GM21717 (cell line): ENCODE measurements at regions not wholly inside any gene's neighbourhood (a gene's known extent, or its start where the extent isn't known, plus 50 kb on each side); places are given as distances from the start of the nearest gene placed in this dataset.

Source experiments
- ATAC-seq: cut with Tn5 transposase; IDR thresholded peaks from one replicate; pipeline ENCODE4 v1.9.1; 2021; ENCODE audit warnings: mild to moderate bottlenecking, moderate library complexity; ENCODE audit not compliant: unreplicated experiment

DNA sequence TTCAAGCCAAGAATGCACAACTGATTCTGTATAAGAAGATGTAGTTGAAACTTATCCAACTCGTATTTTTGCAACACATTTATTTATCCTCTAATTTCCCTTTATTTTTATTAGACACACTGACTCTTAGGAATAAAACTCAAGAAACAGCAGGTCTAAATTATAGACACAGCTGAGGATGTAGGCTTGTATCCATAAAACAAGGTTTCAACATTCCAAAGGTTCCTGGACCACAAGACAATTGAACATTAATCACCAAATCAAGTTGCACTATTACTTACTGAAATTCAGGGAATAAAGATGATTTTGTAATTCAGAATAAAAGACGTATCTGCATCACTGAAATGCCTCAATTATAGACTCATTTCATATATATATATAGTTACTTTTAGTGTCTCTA, 683.5 kb upstream of the GRIA3 start:
- ATAC-seq = no peak

DNA sequence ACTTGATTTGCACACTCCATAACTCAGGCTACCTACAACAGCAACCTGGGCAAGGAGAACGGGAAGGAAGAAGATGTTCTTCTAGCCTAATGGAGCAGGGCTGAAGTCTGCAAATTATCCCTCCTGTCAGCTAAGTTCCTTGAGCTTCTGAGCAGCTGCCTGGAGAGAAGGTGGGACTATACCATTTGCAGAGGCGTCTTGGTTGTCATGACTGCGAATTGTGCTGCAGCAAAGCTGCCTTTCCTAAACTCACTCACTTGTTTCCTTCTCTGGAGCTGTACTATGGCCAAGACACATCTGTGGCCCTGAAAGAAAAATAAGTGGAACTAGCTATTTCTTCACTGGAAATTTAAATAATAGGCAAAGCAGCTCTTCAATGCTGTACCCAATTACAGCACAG, 682.4 kb upstream of the GRIA3 start:
- no peak for ATAC-seq

DNA sequence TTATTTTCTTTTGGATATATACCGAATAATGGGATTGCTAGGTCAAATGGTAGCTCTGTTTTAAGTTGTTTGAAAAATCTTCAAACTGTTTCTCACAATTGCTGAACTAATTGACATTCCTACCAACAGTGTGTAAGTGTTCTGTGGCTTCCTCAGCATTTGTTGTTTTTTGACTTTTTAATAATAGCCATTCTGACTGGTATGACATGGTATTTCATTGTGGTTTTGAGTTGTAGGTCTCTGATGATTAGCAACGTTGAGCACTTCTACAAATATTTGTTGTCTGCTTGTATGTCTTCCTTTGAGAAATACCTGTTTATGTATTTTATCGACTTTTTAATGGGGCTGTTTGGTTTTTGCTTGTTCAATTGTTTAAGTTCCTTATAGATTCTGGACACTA, 680.1 kb upstream of the GRIA3 start:
- no peak for ATAC-seq

DNA sequence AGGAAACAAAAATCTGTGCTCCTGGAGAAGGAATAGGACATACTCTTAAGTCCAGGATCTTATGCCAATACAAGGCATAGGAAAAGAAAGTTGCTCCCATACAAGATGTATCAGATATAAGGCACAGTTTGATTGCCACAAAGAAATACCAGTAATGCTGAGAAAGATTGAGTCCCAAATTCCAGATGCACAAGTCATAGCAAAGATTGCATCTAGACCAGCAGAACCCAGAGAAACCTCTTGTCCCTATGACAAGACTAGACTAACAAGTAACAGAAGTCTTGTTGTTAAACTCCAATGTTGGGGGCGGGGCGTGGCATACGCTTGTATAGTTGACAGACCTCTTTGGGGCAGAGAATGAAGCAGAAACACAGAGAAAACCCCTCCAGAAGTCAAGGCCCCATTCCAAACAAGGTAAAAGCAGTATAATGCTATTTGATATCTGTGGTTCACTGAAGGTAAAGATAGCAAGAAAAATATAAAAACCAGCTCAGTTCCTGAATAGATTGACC, 671.5 kb upstream of the GRIA3 start:
- no peak for ATAC-seq

DNA sequence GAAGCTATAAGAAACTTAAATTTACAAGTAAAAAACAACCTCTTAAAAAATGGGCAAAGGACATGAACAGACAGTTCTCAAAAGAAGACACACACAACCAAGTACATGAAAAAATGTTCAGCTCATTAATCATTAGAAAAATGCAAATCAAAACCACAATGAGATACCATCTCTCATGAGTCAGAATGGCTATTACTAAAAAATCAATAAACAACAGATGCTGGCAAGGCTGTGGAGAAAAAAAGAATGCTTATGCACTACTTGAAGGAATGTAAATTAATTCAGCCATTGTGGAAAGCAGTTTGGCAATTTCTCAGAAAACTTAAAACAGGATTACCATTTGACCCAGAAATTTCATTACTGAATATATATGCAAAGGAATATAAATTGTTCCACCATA, 666.3 kb upstream of the GRIA3 start:
- no peak for ATAC-seq

- ATAC-seq = no peak
Measured at GRCh38 chrX:122545778-122546177, 638.3 kb upstream of the GRIA3 start.

DNA sequence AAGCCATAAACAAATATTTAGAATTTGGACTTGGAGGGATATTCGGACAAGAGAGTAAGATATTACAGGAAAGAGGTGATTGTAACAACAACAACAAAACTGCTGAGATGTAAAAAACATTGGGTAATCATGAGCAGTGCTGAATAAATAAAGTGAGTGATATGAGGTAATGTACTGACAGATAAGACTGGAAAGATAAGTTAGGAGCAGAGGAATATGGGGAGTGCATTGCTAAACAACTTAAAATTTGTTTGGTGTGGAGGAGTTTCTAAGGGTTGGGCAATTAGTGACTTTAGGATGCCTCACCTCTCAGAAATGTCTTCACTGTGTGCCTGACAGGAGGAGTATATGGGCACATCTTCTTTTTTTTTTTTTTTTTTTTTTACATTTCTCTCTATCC, 637.8 kb upstream of the GRIA3 start:
- no peak for ATAC-seq

GRCh38 chrX:122552286-122552800, 631.7 kb upstream of the GRIA3 start:
- ATAC-seq = no peak

DNA sequence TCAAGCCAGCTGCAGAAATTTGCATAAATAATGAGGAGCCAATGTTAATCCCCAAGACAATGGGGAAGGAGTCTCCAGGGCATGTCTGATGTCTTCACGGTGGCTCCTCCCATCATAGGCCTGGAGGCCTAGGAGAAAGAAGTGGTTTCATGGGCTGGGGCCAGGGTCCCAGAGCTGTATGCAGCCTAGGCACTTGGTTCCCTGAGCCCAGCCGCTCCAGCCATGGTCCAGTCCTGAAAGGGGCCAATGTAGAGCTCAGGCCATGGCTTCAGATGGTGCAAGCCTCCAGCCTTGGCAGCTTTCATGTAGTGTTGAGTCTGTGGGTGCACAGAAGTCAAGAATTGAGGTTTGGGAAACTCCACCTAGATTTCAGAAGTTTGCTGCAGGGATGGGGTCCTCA, 628.2 kb upstream of the GRIA3 start:
- no peak for ATAC-seq

DNA sequence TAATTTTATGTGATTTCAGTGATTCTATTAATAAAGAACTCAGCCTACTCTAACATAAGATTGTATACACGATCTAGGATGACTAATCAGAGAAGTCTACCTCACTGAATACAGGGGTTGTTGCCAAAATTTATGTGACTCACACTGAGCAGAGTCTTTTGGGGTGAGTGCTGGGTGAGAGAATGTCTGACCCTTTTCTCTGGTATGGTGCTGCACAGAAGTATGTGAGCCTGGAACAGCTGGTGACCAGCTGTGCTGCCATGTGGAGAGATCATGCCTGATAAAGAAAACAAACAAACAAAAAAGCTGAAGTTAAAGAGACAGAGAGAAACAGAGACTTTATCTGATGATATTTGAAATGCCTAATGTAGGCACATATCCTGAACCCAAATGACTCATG, 618.1 kb upstream of the GRIA3 start:
- ATAC-seq = no peak

- ATAC-seq = no peak
Measured at GRCh38 chrX:122566401-122566800, 617.7 kb upstream of the GRIA3 start.

GRCh38 chrX:122567911-122568310, 616.2 kb upstream of the GRIA3 start:
- ATAC-seq = no peak

DNA sequence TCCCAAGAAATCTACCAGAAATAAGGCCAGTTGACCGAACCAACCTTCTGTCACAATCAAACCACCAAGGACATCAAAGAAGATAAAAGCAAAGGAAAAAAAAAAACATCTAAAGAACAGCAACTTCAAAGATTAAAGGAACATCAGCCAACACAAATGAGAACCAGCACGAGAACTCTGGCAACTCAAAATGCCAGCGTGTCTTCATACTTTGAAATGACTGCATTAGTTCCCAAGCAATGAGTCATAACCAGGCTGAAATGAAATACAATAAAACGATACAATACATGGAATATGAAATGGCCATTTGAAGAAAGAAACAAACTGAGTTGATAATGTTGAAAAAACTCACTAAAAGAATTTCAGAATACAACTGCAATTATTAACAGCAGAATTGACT, 611.6 kb upstream of the GRIA3 start:
- no peak for ATAC-seq

DNA sequence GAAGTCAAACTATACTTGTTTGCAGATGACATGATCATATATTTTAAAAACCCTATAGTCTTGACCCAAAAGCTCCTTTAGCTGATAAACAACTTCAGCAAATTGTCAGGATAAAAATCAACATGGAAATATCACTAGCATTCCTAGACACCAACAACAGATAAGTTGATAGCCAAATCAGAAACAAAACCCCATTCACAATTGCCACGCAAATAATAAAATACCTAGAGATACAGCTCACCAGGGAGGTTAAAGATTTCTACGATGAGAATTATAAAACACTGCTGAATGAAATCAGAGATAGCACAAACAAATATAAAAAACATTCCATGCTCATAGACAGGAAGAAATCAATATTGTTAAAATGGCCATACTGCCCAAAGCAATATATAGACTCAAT, 605.0 kb upstream of the GRIA3 start:
- no peak for ATAC-seq

- ATAC-seq = no peak
Measured at GRCh38 chrX:122579526-122579925, 604.6 kb upstream of the GRIA3 start.

GRCh38 chrX:122582280-122582974, 601.7 kb upstream of the GRIA3 start:
- no peak for ATAC-seq

DNA sequence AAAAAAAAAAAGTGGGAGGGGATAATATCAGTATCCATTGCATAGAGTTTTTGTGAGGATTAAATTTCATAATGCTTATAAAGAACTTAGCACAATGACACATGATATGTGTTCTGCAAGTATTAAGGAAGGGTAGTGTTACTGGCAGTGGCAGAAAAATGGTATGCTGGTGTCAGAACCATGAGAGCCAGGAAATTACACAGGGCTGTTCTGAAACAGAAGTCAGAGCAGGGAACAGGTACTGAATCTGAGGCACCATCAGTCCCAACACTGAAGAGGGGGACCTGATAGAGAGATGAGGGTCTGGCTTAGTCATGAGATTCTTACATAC, 601.1 kb upstream of the GRIA3 start:
- no peak for ATAC-seq

DNA sequence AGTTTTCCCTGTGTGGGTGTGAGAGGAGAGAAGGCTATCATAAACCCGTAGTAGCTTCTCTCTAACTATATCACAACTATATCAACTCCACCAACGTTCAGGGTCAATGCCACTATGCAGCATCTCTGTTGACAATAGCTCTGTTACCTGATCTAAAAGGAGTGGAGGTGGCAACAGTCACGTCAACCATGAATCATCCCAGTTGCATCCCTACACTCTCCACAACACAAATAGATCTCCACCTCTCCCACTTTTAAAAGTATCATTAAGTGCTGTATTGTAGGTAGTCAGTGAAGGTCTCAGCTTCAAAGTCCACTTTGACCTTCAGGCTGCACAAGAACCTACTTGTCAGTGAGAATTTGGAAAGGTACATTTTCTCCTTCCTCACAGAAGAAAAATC, 600.5 kb upstream of the GRIA3 start:
- no peak for ATAC-seq

DNA sequence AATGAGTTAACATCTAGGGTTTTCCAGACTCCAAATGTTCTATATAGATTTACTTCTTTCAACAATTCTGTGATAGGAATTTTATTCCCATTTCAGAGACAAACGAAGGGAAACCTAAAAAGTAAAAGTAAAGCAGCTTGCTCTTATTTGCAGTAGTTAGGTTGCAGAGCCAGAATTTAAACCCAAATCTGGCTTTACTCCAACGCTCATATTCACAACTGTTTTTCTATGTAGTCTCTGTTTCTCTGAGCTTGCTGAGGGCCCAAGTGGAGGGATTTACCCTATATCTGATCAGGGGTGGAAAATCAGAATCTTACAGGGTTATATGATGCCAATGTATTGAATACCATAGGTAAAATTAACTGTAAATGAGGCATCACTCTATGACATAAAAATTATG, 599.1 kb upstream of the GRIA3 start:
- no peak for ATAC-seq

DNA sequence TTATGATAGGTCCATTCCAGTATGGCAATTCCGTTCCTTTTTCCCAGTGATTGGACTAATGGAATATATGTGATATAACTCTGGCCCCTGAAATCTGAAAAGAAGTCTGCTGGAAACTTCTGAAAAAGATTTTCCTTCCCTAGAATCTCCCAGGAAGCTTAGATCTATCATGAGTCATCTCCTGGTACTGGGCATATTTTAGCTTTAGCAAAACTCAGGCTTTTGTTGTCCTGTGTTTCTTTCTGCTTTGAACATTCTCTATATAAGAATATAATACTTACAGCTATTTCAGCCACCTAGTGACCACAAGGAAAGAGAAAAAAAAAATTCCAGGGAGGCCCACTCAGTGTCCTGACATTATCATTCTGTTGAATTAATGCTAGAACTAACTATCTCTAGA, 597.2 kb upstream of the GRIA3 start:
- no peak for ATAC-seq

- no peak for ATAC-seq
Measured at GRCh38 chrX:122591546-122591945, 592.5 kb upstream of the GRIA3 start.

GRCh38 chrX:122596998-122597397, 587.1 kb upstream of the GRIA3 start:
- ATAC-seq = no peak

DNA sequence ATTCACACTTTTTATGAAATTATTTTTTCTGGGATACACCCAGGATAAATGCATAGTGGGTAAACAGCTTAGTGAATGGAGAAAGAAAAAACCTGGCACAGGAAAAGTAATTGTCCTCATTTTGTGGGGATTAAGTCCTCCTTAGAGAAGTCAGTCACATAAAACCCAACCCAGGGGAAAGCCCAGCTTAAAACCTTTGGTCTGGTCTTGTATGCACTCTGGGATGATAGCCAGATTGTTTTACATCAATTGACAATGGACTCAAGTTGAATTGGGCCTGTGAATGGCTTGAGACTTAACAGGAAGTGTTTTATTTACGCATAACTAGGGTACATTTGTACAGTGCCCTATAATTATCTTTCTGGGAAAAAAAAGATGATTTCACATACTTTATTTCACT, 561.3 kb upstream of the GRIA3 start:
- ATAC-seq = no peak
